OCI-LY7 (cell line): ENCODE measurements at regions not wholly inside any gene's neighbourhood (a gene's known extent, or its start where the extent isn't known, plus 50 kb on each side); places are given as distances from the start of the nearest gene placed in this dataset.

Experiments
- BruUV-seq: library from RNA; stranded (reverse); fragments of 400-500 nt; replicated peaks from 2 replicates; lab custom pipeline; 2021; lab: Mats Ljungman, UMichigan
- CTCF ChIA-PET: fragments of 300-600 bp; sonication (Branson Sonifier 250); formaldehyde crosslinking; loops from one replicate; lab custom pipeline; 2022; ENCODE audit warnings: antibody characterized with exemption; ENCODE audit not compliant: unreplicated experiment; lab: Charles Lee
- POLR2A ChIA-PET: fragments of 300-600 bp; sonication (Branson Sonifier 250); formaldehyde crosslinking; loops from one replicate; lab custom pipeline; 2022; ENCODE audit warnings: antibody characterized with exemption; lab: Charles Lee
- DNase-seq: peaks from one replicate; pipeline ENCODE4 v3.0.0-alpha.2; 2015; ENCODE audit warnings: low spot score
- H2AFZ ChIP-seq: fragments of 200-600 bp; sonication (generic), shearing (Covaris generic); 2 replicates; pipeline ENCODE4 v1.6.1; 2014; ENCODE audit warnings: mild to moderate bottlenecking, antibody characterized with exemption, low read length, moderate library complexity
- H3K27ac ChIP-seq: fragments of 200-600 bp; sonication (generic); 2 replicates; pipeline ENCODE4 v1.5.1; 2014; ENCODE audit warnings: mixed run types, low read depth, mild to moderate bottlenecking, moderate library complexity, low read length, inconsistent platforms; ENCODE audit not compliant: poor library complexity, severe bottlenecking
- H3K36me3 ChIP-seq: fragments of 200-600 bp; sonication (generic); 2 replicates; pipeline ENCODE4 v1.6.1; 2014; ENCODE audit warnings: mild to moderate bottlenecking, antibody characterized with exemption, low read length, moderate library complexity, mixed read lengths; ENCODE audit not compliant: insufficient read depth
- H3K4me1 ChIP-seq: fragments of 200-600 bp; sonication (generic); 2 replicates; pipeline ENCODE4 v1.5.1; 2014; ENCODE audit warnings: mild to moderate bottlenecking, low read length; ENCODE audit not compliant: insufficient read depth, poor library complexity, severe bottlenecking
- H3K4me2 ChIP-seq: fragments of 200-600 bp; sonication (generic); 2 replicates; pipeline ENCODE4 v1.6.1; 2014; ENCODE audit warnings: mild to moderate bottlenecking, low read length
- H3K4me3 ChIP-seq: fragments of 200-600 bp; sonication (generic); 2 replicates; pipeline ENCODE4 v1.5.1; 2014; ENCODE audit warnings: mild to moderate bottlenecking, low read depth, low read length; ENCODE audit not compliant: poor library complexity, severe bottlenecking
- H3K79me2 ChIP-seq: fragments of 200-600 bp; sonication (generic); 2 replicates; pipeline ENCODE4 v1.6.1; 2016; ENCODE audit warnings: low read depth, mild to moderate bottlenecking, low read length, moderate library complexity, mixed read lengths; ENCODE audit not compliant: insufficient read depth
- H3K9me2 ChIP-seq: fragments of 200-600 bp; sonication (generic); 2 replicates; pipeline ENCODE4 v1.6.1; 2016; ENCODE audit warnings: mild to moderate bottlenecking, low read length, mixed read lengths; ENCODE audit not compliant: insufficient read depth
- H3K9me3 ChIP-seq: fragments of 200-600 bp; sonication (generic); 2 replicates; pipeline ENCODE4 v1.6.1; 2014; ENCODE audit warnings: mild to moderate bottlenecking, mixed run types, low read length, mixed read lengths
- H4K20me1 ChIP-seq: fragments of 200-600 bp; sonication (generic); 2 replicates; pipeline ENCODE4 v1.6.1; 2014; ENCODE audit warnings: mild to moderate bottlenecking, antibody characterized with exemption, low read length, moderate library complexity, mixed read lengths; ENCODE audit not compliant: insufficient read depth
- EZH2phosphoT487 ChIP-seq: fragments of 200-600 bp; sonication (generic); IDR thresholded peaks from 2 replicates; pipeline ENCODE4 v1.6.1; 2018; ENCODE audit warnings: low read depth, borderline replicate concordance, mild to moderate bottlenecking, mixed run types, antibody characterized with exemption, low read length, moderate library complexity, mixed read lengths
- intact Hi-C: fragments of 100-400 bp; cut with micrococcal nuclease; formaldehyde crosslinking; loops from one replicate; pipeline ENCODE4 v1.10.0; 2022; ENCODE audit not compliant: unreplicated experiment
- TF ChIP-seq, protein P1 (sequence below): fragments of 200-600 bp; sonication (generic); conservative IDR thresholded peaks from 2 replicates; pipeline ENCODE4 v1.5.1; 2014; ENCODE audit warnings: mild to moderate bottlenecking, antibody characterized with exemption, low read length, moderate library complexity, mixed read lengths

DNA sequence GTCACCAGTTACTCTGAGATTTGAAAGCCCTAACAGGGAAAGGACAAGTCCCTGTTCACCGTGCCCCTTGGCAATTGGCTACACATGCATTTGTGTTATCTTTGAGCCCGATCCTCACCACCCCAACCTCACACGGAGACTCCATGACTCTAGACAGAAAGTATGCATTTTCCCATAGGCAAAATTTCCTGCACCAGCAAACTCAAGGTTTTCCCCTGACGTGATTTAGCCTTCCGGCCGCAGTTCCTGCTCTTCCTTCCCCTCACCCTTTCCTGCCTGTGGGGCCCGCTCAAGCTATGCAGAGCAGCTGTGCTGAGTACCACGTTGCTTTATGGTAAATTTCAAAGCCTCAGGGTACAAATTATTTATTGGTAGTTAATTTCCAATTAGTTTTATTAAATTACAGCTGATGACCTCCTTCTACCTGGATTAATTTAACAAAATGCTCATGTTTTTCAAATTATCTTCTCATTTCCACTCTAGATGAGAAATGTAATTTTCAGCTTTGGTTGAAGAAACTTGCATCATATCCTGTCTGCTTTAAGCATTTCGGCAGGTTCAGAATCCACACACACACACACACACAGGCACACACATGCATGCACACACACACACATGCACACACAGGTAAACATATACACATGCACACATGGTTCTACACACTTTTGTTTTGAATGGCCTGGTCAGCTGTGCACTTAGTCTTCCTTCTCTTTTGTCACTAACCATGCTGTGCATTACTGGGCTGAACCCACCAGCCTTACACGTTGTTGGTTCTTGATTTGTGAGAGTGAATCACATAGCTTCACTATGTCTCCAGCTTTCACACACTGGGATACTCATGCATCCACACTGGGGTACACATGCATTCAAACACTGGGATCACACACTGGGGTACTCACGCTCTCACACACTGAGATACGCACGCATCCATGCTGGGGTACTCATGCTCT lies 283.1 kb upstream of the PITRM1 start:
- H3K9me3 ChIP-seq: no peaks in the 10 kb centered on the region
- H3K9me2 ChIP-seq: no peaks in the 10 kb centered on the region
- intact Hi-C loops: no loop called here
- H4K20me1 ChIP-seq: no peaks in the 10 kb centered on the region
- no peak overlapping the region for H3K27ac ChIP-seq
- H3K79me2 ChIP-seq: no peaks in the 10 kb centered on the region
- CTCF ChIA-PET: no interaction called here
- no peaks in the 10 kb centered on the region for H3K36me3 ChIP-seq
- no peak for DNase-seq
- POLR2A ChIA-PET: interaction anchor here (0.6 kb wide), 1 partner anchor 44 kb away, joined by 3 read pairs; no protein-coding TSS in a partner anchor
- BruUV-seq: no TSS peak
- H3K4me1 ChIP-seq: no peaks in the 10 kb centered on the region
- H3K4me2 ChIP-seq: no peak overlapping the region
- TF ChIP-seq EZH2phosphoT487: no peak
- TF ChIP-seq, protein P1, sequence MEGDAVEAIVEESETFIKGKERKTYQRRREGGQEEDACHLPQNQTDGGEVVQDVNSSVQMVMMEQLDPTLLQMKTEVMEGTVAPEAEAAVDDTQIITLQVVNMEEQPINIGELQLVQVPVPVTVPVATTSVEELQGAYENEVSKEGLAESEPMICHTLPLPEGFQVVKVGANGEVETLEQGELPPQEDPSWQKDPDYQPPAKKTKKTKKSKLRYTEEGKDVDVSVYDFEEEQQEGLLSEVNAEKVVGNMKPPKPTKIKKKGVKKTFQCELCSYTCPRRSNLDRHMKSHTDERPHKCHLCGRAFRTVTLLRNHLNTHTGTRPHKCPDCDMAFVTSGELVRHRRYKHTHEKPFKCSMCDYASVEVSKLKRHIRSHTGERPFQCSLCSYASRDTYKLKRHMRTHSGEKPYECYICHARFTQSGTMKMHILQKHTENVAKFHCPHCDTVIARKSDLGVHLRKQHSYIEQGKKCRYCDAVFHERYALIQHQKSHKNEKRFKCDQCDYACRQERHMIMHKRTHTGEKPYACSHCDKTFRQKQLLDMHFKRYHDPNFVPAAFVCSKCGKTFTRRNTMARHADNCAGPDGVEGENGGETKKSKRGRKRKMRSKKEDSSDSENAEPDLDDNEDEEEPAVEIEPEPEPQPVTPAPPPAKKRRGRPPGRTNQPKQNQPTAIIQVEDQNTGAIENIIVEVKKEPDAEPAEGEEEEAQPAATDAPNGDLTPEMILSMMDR: no peak
- H3K4me3 ChIP-seq: no peak overlapping the region
- no peak overlapping the region for H2AFZ ChIP-seq

GRCh38 chr10:3452683-3453361 lies 280.2 kb upstream of the PITRM1 start:
- Histone ChIP-seq H3K36me3 (no peaks in the 10 kb centered on the region), H3K4me1 (no peaks in the 10 kb centered on the region), H3K27ac (no peak overlapping the region), H3K4me2 (no peak overlapping the region), H3K9me2 (no peaks in the 10 kb centered on the region; the same call in 1 of the 2 replicates), H3K4me3 (no peak overlapping the region), H4K20me1 (no peaks in the 10 kb centered on the region), H2AFZ (no peak overlapping the region), H3K9me3 (no peaks in the 10 kb centered on the region), H3K79me2 (no peaks in the 10 kb centered on the region)
- no peak for DNase-seq
- intact Hi-C loops: no loop called here
- ChIA-PET CTCF (no interaction called here), POLR2A (interaction anchor here (0.7 kb wide), 1 partner anchor 40 kb away, joined by 4 read pairs; no protein-coding TSS in a partner anchor)
- TF ChIP-seq EZH2phosphoT487: no peak
- TF ChIP-seq, protein P1: no peak
- BruUV-seq: no TSS peak
